Stimulated activated CD4-positive, alpha-beta T cell treated with anti-CD3 and anti-CD28 coated beads, Interleukin-2, amount 100 ng/mL, for 24 hours (primary cell): ENCODE measurements at regions not wholly inside any gene's neighbourhood (a gene's known extent, or its start where the extent isn't known, plus 50 kb on each side); places are given as distances from the start of the nearest gene placed in this dataset.
"Not testable (repeated sequence)": the region's sequence is repeated elsewhere in the genome, so short reads cannot be mapped to it uniquely, and the experiment has no call there.

Experiments
- DNase-seq, 2 donors: peaks; one replicate each; pipeline ENCODE4 v3.0.0-alpha.2; 2020

DNA sequence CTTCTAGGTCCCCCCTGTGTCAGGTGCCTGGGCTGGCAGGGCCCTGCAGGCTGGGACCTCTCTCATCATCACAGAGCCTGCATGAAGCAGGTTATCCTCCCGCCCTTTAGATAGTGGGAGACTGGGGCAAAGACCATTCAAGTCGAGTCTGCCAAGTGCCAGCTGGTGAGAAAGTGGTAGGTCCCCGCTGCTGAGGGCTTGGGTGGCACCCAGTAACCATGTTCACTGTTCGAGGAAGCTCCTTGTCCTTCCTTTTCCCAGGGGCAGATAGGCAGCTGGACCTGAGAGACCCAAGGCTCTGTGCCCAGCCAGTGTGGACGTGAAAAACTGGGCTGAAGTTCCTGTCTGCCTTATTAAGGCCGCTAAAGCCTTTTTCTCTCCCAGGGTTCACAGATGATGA, 1319.8 kb downstream of the TBC1D22A start:
- no peak for DNase-seq

DNA sequence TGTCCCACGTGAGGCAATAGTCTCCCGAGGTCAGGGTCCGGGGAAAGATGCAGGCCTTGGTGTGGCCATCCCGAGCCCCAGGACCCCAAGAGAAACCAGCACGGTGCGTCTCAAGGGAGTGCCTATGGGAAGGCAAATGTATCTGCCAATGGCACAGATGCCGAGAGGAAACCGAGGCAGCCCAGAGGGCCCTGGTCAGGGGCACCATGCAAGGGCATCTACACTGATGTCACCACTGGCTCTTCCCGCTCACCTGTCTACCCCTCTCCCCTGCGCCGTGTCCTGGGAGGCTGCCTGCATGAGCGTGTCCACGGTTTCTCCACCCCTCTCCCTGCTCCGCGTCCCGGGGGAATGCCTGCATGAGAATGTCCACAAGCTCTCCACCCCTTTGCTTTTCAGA, 1318.8 kb downstream of the TBC1D22A start:
- DNase-seq: no peak

- no peak for DNase-seq
These were observed 1318.1 kb downstream of the TBC1D22A start for GRCh38 chr22:48080316-48081165.

DNA sequence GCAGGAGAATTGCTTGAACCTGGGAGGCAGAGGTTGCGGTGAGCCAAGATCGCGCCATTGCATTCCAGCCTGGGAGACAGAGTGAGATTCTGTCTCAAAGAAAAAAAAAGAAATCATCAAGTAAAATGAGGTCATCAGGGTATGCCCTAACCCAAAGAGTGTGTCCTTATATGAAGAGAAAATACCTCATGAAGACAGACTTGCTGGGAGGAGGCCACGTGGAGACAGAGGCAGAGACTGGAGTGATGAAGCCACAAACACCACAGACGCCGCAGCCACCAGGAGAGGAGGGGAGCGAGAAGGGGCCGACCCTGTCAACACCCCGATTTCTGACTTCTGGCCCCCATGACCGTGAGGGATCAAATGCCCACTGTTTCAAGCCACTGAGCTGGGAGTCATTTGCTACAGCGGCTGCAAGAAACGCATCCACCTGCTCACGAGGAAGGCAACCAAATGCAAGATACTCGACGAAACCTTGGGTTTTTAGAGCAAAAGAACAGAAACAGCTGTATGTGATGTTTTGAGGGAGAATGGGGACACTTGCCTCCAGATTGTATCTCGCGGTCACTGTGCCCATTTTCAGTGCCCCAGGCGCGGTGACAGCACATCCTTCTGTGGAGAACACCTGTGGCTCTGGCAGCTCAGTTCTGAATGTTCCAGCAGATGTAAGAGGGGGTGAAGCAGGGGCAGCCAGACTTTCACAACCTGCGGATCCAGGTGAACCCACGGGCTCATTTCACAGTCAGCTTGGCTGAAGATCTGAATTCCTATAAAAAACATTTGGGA, 1317.2 kb downstream of the TBC1D22A start:
- DNase-seq: no peak

GRCh38 chr22:48078825-48079224, 1316.4 kb downstream of the TBC1D22A start:
- no peak for DNase-seq

DNA sequence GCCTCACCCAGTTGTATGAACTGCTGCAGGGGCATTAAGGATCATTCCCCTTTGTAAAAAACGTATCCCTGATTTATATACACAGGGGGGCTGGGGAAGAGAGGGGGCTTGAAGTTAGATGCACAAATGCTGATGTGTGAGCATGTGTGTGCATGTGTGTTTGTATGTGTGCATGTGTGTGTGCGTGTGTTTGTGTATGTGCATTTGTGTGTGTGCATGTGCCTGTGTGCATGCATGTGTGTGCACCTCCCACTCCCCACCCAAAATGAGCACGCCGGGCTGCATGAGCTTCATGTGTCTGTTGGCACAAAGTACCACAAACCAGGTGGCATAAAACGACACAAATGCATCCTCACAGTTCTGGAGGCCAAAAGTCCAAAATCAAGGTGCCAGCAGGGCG, 1315.2 kb downstream of the TBC1D22A start:
- no peak for DNase-seq

GRCh38 chr22:48076008-48076407, 1313.6 kb downstream of the TBC1D22A start:
- no peak for DNase-seq

DNA sequence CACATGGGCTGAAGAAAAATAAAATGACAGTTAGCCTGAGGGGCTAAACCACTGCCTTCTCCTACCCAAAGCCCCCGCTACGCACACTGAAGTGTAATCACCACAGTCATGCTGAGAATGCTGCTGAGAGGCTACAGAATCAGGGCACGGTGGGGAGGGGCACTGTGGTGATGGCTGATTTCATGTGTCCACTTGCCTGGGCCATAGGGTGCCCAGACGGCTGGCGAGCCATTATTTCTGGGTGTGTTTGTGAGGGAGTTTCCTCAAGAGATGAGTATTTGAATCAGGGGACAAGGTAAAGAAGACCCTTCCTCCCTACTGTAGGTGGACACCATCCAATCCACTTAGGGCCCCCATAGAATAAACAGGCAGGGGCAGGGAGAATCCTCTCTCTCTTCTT, 1313.2 kb downstream of the TBC1D22A start:
- no peak for DNase-seq

GRCh38 chr22:48072777-48073176, 1310.3 kb downstream of the TBC1D22A start:
- DNase-seq: no peak

GRCh38 chr22:48071828-48072227, 1309.4 kb downstream of the TBC1D22A start:
- no peak for DNase-seq

DNA sequence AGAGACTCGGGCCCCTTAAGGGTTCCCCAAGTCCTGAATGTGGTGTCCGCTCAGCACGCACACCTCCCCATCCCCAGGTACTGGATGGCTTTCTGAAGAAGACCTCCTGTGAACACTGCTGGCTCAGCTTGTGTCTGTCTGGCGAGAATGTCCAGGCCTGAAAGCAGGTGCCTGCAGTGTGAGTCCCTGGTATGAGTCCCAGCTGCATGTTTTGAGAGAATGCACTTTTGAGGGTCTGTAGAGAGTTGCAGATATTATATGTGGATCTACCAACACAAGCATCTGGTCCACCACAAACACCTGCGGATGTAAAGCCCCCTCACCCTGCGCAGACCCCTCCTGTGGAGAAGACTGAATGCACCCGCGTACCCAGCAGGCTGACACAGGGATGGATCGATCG, 1308.9 kb downstream of the TBC1D22A start:
- no peak for DNase-seq

DNA sequence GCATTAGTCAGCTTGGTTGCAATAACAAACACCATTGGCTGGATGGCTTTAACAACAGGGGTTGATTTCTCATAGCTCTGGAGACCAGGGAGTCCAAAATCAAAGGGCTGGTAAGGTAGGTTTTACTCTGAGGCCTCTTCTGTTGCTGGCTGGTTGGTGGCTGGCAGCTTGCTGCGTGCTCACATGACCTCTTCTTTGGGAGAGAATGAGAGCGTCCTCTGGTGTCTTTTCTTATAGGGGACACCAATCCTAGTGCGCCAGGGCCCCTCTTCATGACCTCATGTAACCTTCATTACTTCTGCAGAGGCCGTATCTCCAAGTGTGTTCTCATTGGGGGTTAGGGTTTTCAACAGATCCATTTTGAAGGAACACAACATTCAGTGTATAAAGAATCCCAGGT, 1308.3 kb downstream of the TBC1D22A start:
- no peak for DNase-seq

DNA sequence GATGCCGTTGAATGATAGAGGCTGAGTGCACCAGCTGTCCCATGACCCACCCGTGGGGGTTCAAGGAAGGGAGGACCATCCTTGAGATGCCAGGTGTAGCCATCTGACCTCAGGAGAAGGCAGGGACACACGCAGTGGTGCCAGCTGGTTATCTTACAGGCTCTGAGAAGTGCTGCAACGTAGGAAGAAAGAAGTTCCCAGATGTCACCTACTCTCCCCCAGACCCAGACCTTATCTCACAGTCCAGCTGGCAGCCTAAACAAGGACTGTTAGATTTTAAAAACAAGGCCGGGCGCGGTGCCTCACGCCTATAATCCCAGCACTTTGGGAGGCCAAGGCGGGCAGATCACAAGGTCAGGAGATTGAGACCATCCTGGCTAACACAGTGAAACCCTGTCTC, 1307.6 kb downstream of the TBC1D22A start:
- DNase-seq: no peak

DNA sequence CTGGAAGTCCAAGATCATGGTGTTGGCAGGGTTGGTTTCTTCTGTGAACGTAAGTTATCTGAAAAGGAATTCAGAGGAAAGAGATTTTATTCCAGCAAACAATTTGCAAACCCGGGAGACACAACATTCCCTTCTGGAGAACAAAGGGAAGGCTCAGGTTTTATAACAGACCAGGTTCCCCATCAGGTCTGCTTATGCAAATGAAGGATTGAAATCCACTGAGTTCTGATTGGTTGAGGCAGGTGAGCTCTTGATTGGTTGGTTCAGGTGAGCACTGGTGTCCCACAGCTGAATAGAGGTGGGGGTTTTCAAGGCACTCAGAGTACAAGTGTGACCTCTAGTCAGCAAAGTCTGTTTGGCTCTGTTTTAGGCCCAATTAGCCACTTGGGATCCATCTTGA, 1306.8 kb downstream of the TBC1D22A start:
- no peak for DNase-seq

DNA sequence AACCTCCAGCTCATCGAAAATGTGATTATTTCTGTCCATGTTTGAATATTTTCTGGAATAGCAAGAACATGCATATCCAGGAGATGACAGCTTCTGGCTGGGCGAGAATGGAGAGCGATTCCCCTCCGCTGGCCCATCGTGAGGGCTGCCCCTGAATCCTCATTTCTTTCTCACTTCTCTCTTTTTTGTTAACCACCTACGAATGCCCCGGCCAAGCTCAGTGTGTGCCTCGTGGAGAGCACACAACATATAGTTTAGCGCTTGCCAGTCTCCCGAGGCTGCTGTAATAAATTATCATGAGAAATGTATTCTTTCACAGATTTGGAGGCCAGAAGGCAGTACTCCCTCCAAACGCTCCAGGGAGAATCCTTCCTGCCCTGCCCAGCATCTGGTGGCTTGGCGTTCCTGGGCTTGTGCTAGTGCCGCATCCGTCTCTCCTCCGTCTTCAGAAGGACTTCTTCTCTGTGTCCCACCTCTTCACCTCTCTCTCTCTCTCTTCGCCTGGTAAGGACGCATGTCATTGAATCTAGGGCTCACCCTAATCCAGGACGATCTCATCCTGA, 1306.0 kb downstream of the TBC1D22A start:
- no peak for DNase-seq

DNA sequence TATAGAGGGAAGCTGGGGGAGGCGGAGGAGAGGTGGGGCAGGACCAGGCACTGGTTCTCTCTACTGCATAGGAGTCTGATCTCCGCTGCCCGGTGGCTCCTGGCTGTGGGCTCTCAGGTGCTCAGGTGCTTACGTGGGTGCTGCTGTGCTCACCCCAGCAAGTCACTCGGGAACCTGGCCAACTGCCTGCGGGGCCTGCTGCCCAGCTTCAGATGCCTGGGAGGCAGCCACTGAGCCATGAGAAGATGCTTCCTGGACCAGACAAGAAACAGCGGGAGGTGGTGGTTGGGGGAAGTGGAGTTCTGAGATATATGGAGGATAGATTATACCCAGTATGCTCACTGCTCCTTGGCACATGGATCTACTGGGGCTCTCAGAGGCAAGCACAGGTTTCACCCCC, 1303.4 kb downstream of the TBC1D22A start:
- DNase-seq: no peak

GRCh38 chr22:48061726-48062125, 1299.3 kb downstream of the TBC1D22A start:
- no peak for DNase-seq

DNA sequence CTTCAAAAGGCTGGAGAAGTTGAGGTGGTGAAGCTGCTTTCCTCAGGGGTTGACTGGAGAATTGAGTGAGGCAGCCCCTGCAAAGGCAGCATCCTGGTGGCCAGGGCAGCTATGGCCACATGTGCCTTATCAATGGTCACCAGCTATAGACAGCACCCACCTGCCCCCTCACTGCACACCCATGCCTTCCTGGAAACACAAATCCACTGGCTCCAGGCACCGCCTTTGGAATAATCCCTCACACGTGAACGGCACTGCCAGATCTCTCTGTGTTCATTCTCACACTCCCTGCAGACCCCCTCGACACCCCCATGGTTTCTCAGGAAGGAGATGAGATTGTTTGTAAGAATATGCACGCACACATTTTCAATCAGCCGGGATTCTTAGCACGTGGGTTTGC, 1297.8 kb downstream of the TBC1D22A start:
- DNase-seq: no peak

GRCh38 chr22:48059521-48059920, 1297.1 kb downstream of the TBC1D22A start:
- DNase-seq: not testable (repeated sequence)

- no peak for DNase-seq
These were observed 1294.8 kb downstream of the TBC1D22A start for GRCh38 chr22:48057116-48057835.

- no peak for DNase-seq
These were observed 1293.4 kb downstream of the TBC1D22A start for GRCh38 chr22:48055827-48056226.

- DNase-seq: no peak
These were observed 1292.7 kb downstream of the TBC1D22A start for GRCh38 chr22:48055185-48055584.

GRCh38 chr22:48054596-48054995, 1292.1 kb downstream of the TBC1D22A start:
- DNase-seq: no peak
